Natural killer cell treated with Interleukin-12 subunit alpha and Interleukin-12 subunit beta and Interleukin-15 and Interleukin-18, amount 100 ng/mL, for 72 hours (primary cell): ENCODE measurements at regions not wholly inside any gene's neighbourhood (a gene's known extent, or its start where the extent isn't known, plus 50 kb on each side); places are given as distances from the start of the nearest gene placed in this dataset.

Experiments used
- ATAC-seq, 2 donors: fragments of 150-1000 bp; cut with Tn5 transposase in 1 of 2; sonication (Bioruptor Pico), chemical (Tn5 transposase) in 1 of 2; 2 replicates each; pipeline ENCODE4 v1.10.0; 2021
- DNase-seq: peaks from one replicate; pipeline ENCODE4 v3.0.0; 2022; ENCODE audit warnings: low spot score
- H3K27ac Mint-ChIP-seq, 2 donors: 1 replicate in 1 of 2; 2 replicates in 1 of 2; pipeline ENCODE4 v1.8.0; 2022; ENCODE audit warnings: mixed read lengths in 2 of 2, mild to moderate bottlenecking in 1 of 2, moderate library complexity in 1 of 2
- H3K27me3 Mint-ChIP-seq, 2 donors: 1 replicate in 1 of 2; 2 replicates in 1 of 2; pipeline ENCODE4 v1.8.0; 2022; ENCODE audit warnings: mixed read lengths in 2 of 2
- H3K36me3 Mint-ChIP-seq: one replicate; pipeline ENCODE4 v1.8.0; 2022; ENCODE audit warnings: mixed read lengths
- H3K4me1 Mint-ChIP-seq, 2 donors: 1 replicate in 1 of 2; 2 replicates in 1 of 2; pipeline ENCODE4 v1.8.0; 2022; ENCODE audit warnings: low read depth in 2 of 2, mixed read lengths in 2 of 2, mild to moderate bottlenecking in 1 of 2
- H3K4me3 Mint-ChIP-seq: one replicate; pipeline ENCODE4 v1.8.0; 2022; ENCODE audit warnings: mixed read lengths
- H3K9me3 Mint-ChIP-seq: 2 replicates; pipeline ENCODE4 v1.8.0; 2022; ENCODE audit warnings: mixed read lengths

DNA sequence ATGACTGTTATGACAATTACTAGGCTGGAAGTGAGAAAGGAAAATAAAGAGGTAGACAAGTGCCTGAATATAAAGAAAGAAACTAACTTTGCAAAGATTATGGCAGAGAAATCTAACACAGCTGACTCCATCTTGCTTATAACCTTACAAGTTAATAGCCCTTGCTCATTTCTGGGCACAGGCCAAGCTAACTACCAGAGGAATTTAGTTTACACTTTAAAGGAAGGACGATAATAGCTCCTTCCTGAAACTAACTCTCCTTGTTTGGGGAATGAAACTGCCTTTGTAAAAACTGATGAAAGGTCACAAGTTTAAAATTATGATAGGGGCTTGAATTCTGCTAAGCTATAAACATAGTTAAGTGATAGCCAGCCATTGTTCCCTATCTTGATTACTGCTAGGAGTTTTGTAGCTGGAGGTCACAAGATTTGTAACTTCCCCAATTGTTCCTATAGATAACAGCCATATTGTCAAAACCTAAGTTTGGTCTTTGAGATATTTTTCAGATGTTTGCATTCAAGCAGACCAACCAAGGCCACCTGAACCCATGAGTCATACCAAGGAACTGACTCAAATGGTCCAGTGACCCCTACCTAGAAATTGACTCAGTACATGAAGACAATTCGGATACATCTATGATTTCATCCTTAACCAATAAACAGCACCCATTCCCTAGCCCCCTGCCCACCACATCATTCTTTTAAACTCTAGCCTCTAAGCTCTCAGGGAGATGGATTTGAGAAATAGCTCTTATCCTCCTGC is 209.2 kb upstream of the LRATD1 start:
- H3K27me3 Mint-ChIP-seq: no peaks in the 10 kb centered on the region
- ATAC-seq: no peak
- peaks cover 21% of the 10 kb centered on the region for H3K9me3 Mint-ChIP-seq
- DNase-seq: no peak
- H3K36me3 Mint-ChIP-seq: peaks cover 6% of the 10 kb centered on the region
- H3K27ac Mint-ChIP-seq: no peak overlapping the region
- no peak overlapping the region for H3K4me3 Mint-ChIP-seq
- no peaks in the 10 kb centered on the region for H3K4me1 Mint-ChIP-seq

DNA sequence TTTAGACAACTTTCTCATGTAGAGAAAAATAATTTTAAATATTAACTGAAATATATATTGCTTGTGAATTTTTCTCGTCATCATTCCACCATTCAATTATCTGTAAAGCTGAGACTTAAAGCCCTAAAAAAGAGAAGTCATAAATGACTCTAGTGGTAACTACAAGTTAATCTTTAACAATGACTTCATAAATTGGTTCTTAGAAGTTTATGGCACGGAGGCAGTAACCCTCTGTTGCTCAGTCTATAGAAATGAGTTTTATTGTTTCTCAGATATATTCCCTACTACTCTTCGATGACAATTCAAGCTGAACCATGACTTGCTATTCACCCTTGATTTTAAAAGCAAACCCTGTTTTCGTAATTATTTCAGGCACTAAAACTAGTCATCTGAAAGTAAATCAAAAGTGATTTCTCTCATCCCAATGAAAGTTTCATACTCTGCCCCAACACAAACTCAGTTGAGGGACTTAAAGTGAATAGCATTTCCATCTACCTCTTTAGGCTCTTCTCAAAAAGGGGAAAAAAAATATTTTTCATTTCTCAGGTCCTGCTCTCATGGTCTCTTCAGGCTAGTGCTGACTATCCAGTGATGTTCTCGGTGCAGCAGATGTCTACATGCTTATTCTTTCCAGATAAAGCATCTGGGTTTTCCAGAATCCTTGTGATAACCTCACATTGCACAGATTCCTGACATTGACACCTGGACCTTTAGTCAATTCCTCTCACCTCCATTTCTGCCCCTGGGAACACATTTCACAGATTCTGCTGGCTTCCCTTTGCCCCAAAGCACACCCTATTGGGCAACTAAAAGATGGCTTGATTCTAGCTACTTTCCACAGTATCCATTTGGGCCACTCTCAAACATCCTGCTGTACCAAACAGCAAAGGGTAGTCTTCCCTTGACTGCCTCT is 207.8 kb upstream of the LRATD1 start:
- no peak for ATAC-seq
- no peaks in the 10 kb centered on the region for H3K4me1 Mint-ChIP-seq
- H3K27me3 Mint-ChIP-seq: no peaks in the 10 kb centered on the region

GRCh38 chr2:14425869-14426268 is 206.6 kb upstream of the LRATD1 start:
- Mint-ChIP-seq H3K9me3 (peaks cover 12% of the 10 kb centered on the region), H3K4me1 (no peaks in the 10 kb centered on the region), H3K27me3 (no peaks in the 10 kb centered on the region), H3K36me3 (no peaks in the 10 kb centered on the region), H3K27ac (no peak overlapping the region), H3K4me3 (no peak overlapping the region)
- ATAC-seq: no peak
- DNase-seq: no peak

More for the DNA sequence above, 207.8 kb upstream of the LRATD1 start:
- no peak overlapping the region for H3K27ac Mint-ChIP-seq
- H3K9me3 Mint-ChIP-seq: peaks cover 19% of the 10 kb centered on the region
- no peak overlapping the region for H3K4me3 Mint-ChIP-seq
- no peak for DNase-seq
- peaks cover 5% of the 10 kb centered on the region for H3K36me3 Mint-ChIP-seq

- H3K27me3 Mint-ChIP-seq: no peaks in the 10 kb centered on the region
- DNase-seq (no peak), ATAC-seq (no peak)
- H3K4me3 Mint-ChIP-seq: no peak overlapping the region
- H3K4me1 Mint-ChIP-seq: no peaks in the 10 kb centered on the region
- H3K36me3 Mint-ChIP-seq: no peaks in the 10 kb centered on the region
- peaks cover 11% of the 10 kb centered on the region for H3K9me3 Mint-ChIP-seq
- no peak overlapping the region for H3K27ac Mint-ChIP-seq
These were observed 204.5 kb upstream of the LRATD1 start for GRCh38 chr2:14428056-14428455.

- Mint-ChIP-seq H3K4me1 (no peaks in the 10 kb centered on the region), H3K27ac (no peak overlapping the region), H3K27me3 (no peaks in the 10 kb centered on the region), H3K9me3 (peaks cover 6% of the 10 kb centered on the region), H3K4me3 (no peak overlapping the region), H3K36me3 (no peaks in the 10 kb centered on the region)
- ATAC-seq (no peak), DNase-seq (no peak)
These were observed 198.5 kb upstream of the LRATD1 start for GRCh38 chr2:14433946-14434495.

DNA sequence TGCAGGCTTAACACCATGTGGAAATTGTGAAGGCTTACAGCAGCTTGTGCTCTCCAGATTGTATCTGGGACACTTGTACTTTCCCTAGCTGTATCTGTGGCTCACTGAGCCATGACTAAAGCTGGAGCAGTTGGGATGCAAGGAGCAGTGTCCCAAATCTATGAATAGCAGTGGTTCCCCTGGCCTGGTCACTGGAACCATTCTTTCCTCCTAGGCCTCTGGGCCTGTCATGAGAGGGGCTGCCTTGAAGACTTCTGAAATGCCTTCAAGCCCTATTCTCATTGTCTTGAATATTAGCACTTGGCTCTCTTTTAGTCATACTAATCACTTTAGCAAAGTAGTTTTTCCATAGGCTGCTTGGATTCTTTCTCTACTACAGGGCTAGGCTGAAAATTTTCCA is 186.8 kb upstream of the LRATD1 start:
- Mint-ChIP-seq H3K9me3 (peaks cover 14% of the 10 kb centered on the region), H3K4me1 (no peaks in the 10 kb centered on the region), H3K4me3 (no peak overlapping the region), H3K36me3 (no peaks in the 10 kb centered on the region), H3K27ac (no peak overlapping the region), H3K27me3 (no peaks in the 10 kb centered on the region)
- ATAC-seq (no peak), DNase-seq (no peak)

DNA sequence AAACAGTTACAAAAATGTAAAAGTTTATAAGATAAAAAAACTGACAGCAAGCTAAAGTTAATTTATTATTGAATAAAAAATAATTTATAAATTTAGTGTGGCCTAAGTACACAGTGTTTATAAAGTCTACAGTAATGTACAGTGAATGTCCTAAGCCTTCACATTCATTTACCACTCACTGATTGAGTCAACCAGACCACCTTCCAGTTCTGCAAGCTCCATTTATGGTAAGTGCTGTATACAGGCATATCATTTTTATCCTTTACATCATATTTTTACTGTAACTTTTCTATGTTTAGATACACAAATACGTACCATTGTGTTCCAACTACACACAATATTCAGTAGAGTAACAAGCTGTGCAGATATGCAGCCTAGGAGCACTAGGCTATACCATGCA is 184.2 kb upstream of the LRATD1 start:
- peaks cover 1% of the 10 kb centered on the region for H3K36me3 Mint-ChIP-seq
- ATAC-seq (no peak), DNase-seq (no peak)
- H3K4me1 Mint-ChIP-seq: no peaks in the 10 kb centered on the region
- no peak overlapping the region for H3K4me3 Mint-ChIP-seq
- H3K27ac Mint-ChIP-seq: no peak overlapping the region
- peaks cover 18% of the 10 kb centered on the region for H3K9me3 Mint-ChIP-seq
- H3K27me3 Mint-ChIP-seq: no peaks in the 10 kb centered on the region

GRCh38 chr2:14451312-14451711 is 181.2 kb upstream of the LRATD1 start:
- ATAC-seq (no peak), DNase-seq (no peak)
- Mint-ChIP-seq H3K36me3 (peaks cover 4% of the 10 kb centered on the region), H3K9me3 (peaks cover 15% of the 10 kb centered on the region), H3K4me1 (no peaks in the 10 kb centered on the region), H3K4me3 (no peak overlapping the region), H3K27ac (no peak overlapping the region), H3K27me3 (no peaks in the 10 kb centered on the region)

DNA sequence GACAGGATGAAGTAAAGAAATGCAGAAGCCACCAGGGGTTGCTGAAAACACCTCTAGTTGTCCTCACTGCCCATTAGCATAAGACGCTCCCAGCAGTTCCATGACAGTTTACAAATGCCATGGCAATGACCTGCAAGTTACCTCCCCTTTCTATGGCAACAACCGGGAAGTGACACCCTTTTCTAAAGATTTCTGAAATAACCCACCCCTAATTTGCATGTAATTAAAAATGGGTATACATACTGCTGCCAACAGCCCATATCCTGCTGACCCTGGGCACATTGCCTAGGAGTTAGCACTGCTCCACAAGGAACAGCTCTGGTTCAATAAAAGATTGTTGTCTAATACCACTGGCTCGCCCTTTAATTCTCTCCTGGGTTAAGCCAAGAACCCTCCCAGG is 178.3 kb upstream of the LRATD1 start:
- H3K27me3 Mint-ChIP-seq: no peaks in the 10 kb centered on the region
- no peak overlapping the region for H3K4me3 Mint-ChIP-seq
- H3K36me3 Mint-ChIP-seq: peaks cover 4% of the 10 kb centered on the region
- DNase-seq (no peak), ATAC-seq (no peak)
- no peak overlapping the region for H3K27ac Mint-ChIP-seq
- peaks cover 18% of the 10 kb centered on the region for H3K9me3 Mint-ChIP-seq
- H3K4me1 Mint-ChIP-seq: no peaks in the 10 kb centered on the region

GRCh38 chr2:14459786-14460325 is 172.7 kb upstream of the LRATD1 start:
- Mint-ChIP-seq H3K27me3 (no peaks in the 10 kb centered on the region), H3K27ac (no peak overlapping the region), H3K36me3 (no peaks in the 10 kb centered on the region), H3K9me3 (peaks cover 11% of the 10 kb centered on the region), H3K4me1 (no peaks in the 10 kb centered on the region), H3K4me3 (no peak overlapping the region)
- ATAC-seq (no peak), DNase-seq (no peak)

GRCh38 chr2:14475994-14476393 is 156.5 kb upstream of the LRATD1 start:
- no peak for DNase-seq
- no peak overlapping the region for H3K4me3 Mint-ChIP-seq
- no peaks in the 10 kb centered on the region for H3K36me3 Mint-ChIP-seq
- no peaks in the 10 kb centered on the region for H3K27me3 Mint-ChIP-seq
- no peak for ATAC-seq
- H3K4me1 Mint-ChIP-seq: no peaks in the 10 kb centered on the region
- H3K9me3 Mint-ChIP-seq: peaks cover 13% of the 10 kb centered on the region
- no peak overlapping the region for H3K27ac Mint-ChIP-seq

GRCh38 chr2:14479486-14479885 is 153.0 kb upstream of the LRATD1 start:
- no peaks in the 10 kb centered on the region for H3K27me3 Mint-ChIP-seq
- H3K9me3 Mint-ChIP-seq: peaks cover 16% of the 10 kb centered on the region
- no peak for ATAC-seq
- H3K27ac Mint-ChIP-seq: no peak overlapping the region
- no peak overlapping the region for H3K4me3 Mint-ChIP-seq
- no peak for DNase-seq
- no peaks in the 10 kb centered on the region for H3K36me3 Mint-ChIP-seq
- H3K4me1 Mint-ChIP-seq: no peaks in the 10 kb centered on the region

DNA sequence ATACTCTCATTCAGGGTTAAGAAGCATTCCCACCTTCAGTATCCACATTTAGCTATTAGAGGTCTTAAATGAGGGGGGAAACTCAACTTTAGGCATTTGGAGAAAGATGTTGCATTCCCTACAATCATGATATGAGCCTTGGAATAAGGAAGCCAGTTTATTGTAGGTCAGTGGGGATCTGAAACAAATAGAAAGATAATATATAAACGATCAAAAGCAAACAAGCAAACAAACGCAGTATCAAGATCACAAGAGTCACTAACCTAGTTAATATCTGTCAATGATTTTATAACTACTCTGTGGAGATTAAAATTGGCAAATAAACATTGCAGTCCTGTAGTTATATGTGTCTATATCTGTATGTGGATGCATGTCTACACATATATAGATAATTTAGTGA is 152.4 kb upstream of the LRATD1 start:
- Mint-ChIP-seq H3K4me1 (no peaks in the 10 kb centered on the region), H3K27ac (no peak overlapping the region), H3K4me3 (no peak overlapping the region), H3K9me3 (peaks cover 16% of the 10 kb centered on the region), H3K27me3 (no peaks in the 10 kb centered on the region), H3K36me3 (no peaks in the 10 kb centered on the region)
- DNase-seq: no peak
- no peak for ATAC-seq

DNA sequence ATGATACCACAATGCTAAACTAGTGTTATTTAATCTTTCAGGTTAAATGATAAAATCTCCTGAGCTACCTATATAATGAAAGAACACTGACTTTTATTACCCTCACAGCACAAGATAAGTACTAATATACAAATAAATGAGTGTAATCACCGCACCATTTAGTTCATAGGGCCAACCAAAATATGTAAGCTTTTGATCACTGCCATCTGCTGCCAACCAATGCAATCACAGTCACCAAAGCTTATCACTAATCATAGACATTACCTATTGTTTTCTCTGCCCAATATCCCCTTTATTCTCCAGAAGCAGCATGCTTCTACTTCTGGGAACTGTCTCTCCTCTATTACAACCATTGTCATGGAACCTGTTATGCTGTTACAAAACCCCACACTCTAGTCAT is 151.6 kb upstream of the LRATD1 start:
- H3K36me3 Mint-ChIP-seq: no peaks in the 10 kb centered on the region
- DNase-seq (no peak), ATAC-seq (no peak)
- no peak overlapping the region for H3K4me3 Mint-ChIP-seq
- H3K27me3 Mint-ChIP-seq: no peaks in the 10 kb centered on the region
- H3K27ac Mint-ChIP-seq: no peak overlapping the region
- no peaks in the 10 kb centered on the region for H3K4me1 Mint-ChIP-seq
- H3K9me3 Mint-ChIP-seq: peaks cover 20% of the 10 kb centered on the region
